Uterus (tissue), 2 donors: ENCODE measurements at regions not wholly inside any gene's neighbourhood (a gene's known extent, or its start where the extent isn't known, plus 50 kb on each side); places are given as distances from the start of the nearest gene placed in this dataset.

Experiments used
- POLR2A ChIP-seq, 2 donors: fragments of 450-650 bp; IDR thresholded peaks; one replicate each; pipeline ENCODE4 v1.6.1; 2016; ENCODE audit warnings: antibody characterized with exemption in 2 of 2, mild to moderate bottlenecking in 1 of 2, moderate library complexity in 1 of 2
- TF ChIP-seq, protein P1 (sequence below), 4 experiments: fragments of 200-600 bp in 2 of 4; fragments of 450-650 bp in 2 of 4; sonication (generic) in 2 of 4; IDR thresholded peaks; one replicate each; pipeline ENCODE4 v1.5.1; 2016 to 2019; ENCODE audit warnings: antibody characterized with exemption in 4 of 4, mild to moderate bottlenecking in 2 of 4, moderate library complexity in 1 of 4

DNA sequence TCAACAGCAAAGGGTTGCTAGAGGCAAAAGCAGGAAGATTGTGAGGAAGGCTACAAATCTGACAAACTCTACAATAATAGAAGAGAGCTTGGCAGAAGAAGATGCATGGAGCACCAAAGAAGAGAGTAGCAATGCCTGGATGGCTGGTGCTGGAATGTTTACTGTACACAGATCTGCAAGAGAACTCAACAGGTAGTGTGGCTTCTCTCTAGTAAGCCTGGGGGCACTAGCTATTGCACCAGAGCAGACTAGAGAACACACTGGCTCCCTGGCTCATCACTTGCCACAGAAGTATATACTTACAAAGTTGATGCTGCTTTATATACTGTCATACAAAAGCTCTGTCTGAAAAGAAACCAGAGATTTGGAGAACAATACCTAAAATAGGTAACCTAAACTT is 475.0 kb upstream of the NCAM2 start:
- TF ChIP-seq, protein P1, sequence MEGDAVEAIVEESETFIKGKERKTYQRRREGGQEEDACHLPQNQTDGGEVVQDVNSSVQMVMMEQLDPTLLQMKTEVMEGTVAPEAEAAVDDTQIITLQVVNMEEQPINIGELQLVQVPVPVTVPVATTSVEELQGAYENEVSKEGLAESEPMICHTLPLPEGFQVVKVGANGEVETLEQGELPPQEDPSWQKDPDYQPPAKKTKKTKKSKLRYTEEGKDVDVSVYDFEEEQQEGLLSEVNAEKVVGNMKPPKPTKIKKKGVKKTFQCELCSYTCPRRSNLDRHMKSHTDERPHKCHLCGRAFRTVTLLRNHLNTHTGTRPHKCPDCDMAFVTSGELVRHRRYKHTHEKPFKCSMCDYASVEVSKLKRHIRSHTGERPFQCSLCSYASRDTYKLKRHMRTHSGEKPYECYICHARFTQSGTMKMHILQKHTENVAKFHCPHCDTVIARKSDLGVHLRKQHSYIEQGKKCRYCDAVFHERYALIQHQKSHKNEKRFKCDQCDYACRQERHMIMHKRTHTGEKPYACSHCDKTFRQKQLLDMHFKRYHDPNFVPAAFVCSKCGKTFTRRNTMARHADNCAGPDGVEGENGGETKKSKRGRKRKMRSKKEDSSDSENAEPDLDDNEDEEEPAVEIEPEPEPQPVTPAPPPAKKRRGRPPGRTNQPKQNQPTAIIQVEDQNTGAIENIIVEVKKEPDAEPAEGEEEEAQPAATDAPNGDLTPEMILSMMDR (IDR thresholded peaks at IDR 0.05) = no peak
- no peak for TF ChIP-seq POLR2A (IDR thresholded peaks at IDR 0.05)
